Endodermal cell (in vitro differentiated cells): ENCODE measurements at regions not wholly inside any gene's neighbourhood (a gene's known extent, or its start where the extent isn't known, plus 50 kb on each side); places are given as distances from the start of the nearest gene placed in this dataset.
"Not testable (repeated sequence)": the region's sequence is repeated elsewhere in the genome, so short reads cannot be mapped to it uniquely, and the experiment has no call there.

Experiments
- DNase-seq: peaks from one replicate; pipeline ENCODE4 v3.0.0-alpha.2; 2017
- H3K27ac ChIP-seq: 2 replicates; pipeline ENCODE4 v1.5.1; 2013; ENCODE audit warnings: mild to moderate bottlenecking, low read depth, low read length, moderate library complexity
- H3K27me3 ChIP-seq: 2 replicates; pipeline ENCODE4 v1.6.1; 2013; ENCODE audit warnings: mild to moderate bottlenecking, low read length, moderate library complexity; ENCODE audit not compliant: insufficient read depth, control insufficient read depth, poor library complexity, severe bottlenecking
- H3K36me3 ChIP-seq: 2 replicates; pipeline ENCODE4 v1.7.0; 2013; ENCODE audit warnings: mild to moderate bottlenecking, low read length, moderate library complexity; ENCODE audit not compliant: control insufficient read depth, insufficient read depth
- H3K4me1 ChIP-seq: one replicate; pipeline ENCODE4 v1.7.0; 2013; ENCODE audit warnings: low read length; ENCODE audit not compliant: control insufficient read depth, insufficient read depth
- H3K4me3 ChIP-seq: 2 replicates; pipeline ENCODE4 v1.5.1; 2013; ENCODE audit warnings: mild to moderate bottlenecking, low read length, moderate library complexity
- H3K9ac ChIP-seq: 2 replicates; pipeline ENCODE4 v1.6.1; 2013; ENCODE audit warnings: mild to moderate bottlenecking, low read length, moderate library complexity; ENCODE audit not compliant: poor library complexity, severe bottlenecking; ENCODE audit errors: extremely low read depth
- H3K9me3 ChIP-seq: 2 replicates; pipeline ENCODE4 v1.6.1; 2013; ENCODE audit warnings: mild to moderate bottlenecking, low read length, moderate library complexity; ENCODE audit not compliant: control insufficient read depth
- H3K27ac Mint-ChIP-seq: 2 replicates; pipeline ENCODE4 v1.8.0; 2020; ENCODE audit warnings: mixed read lengths
- H3K27me3 Mint-ChIP-seq: 2 replicates; pipeline ENCODE4 v1.8.0; 2021; ENCODE audit warnings: mild to moderate bottlenecking, mixed read lengths; ENCODE audit not compliant: insufficient read depth
- H3K36me3 Mint-ChIP-seq: 2 replicates; pipeline ENCODE4 v1.8.0; 2020; ENCODE audit warnings: low read depth, mixed read lengths
- H3K4me1 Mint-ChIP-seq: 2 replicates; pipeline ENCODE4 v1.8.0; 2020; ENCODE audit warnings: mixed read lengths
- H3K4me3 Mint-ChIP-seq: 2 replicates; pipeline ENCODE4 v1.8.0; 2020; ENCODE audit warnings: mild to moderate bottlenecking, moderate library complexity, mixed read lengths
- H3K9me3 Mint-ChIP-seq: 2 replicates; pipeline ENCODE4 v1.8.0; 2020; ENCODE audit warnings: mild to moderate bottlenecking, mixed read lengths
- WGBS, 2 experiments: methylation state at CpG; one replicate each; pipeline versions ENCODE4 v1.1.5 to v1.1.7; 2013; ENCODE audit warnings: missing lambda C conversion rate in 2 of 2, mixed read lengths in 1 of 2; ENCODE audit not compliant: insufficient coverage in 1 of 2, insufficient read length in 1 of 2; 5-methylcytosine and 5-hydroxymethylcytosine counted together
- TF ChIP-seq, protein P1 (sequence below): fragments of 200-600 bp; sonication (generic); conservative IDR thresholded peaks from 2 replicates; pipeline ENCODE4 v1.5.0; 2021; ENCODE audit warnings: antibody characterized with exemption, mild to moderate bottlenecking

DNA sequence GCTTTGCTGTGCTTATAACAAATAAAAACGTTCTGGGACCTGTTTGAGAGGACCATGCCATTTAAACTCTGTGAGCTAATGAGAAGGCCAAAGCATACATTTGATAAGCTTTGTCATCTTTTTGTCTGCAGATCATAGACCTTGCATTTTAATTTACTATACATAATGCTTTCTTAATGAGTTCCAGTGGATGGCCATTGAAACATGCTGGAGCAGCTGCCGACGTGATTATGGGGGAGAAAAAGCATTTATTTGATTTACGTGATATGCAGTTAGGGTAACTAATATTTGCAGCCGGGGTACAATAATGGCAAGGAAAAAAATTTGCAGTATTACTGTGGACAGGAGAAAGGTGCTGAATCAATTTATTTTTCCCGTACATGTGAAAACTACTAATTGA lies 240.2 kb downstream of the FAT3 start:
- no peaks in the 10 kb centered on the region for H3K27me3 Mint-ChIP-seq
- H3K4me1 Mint-ChIP-seq: peaks cover 26% of the 10 kb centered on the region
- peaks cover 15% of the 10 kb centered on the region for H3K4me1 ChIP-seq
- H3K9ac ChIP-seq: no peak overlapping the region
- no peaks in the 10 kb centered on the region for H3K36me3 ChIP-seq
- no peak overlapping the region for H3K27ac Mint-ChIP-seq
- H3K4me3 Mint-ChIP-seq: no peak overlapping the region
- no peaks in the 10 kb centered on the region for H3K27me3 ChIP-seq
- DNase-seq: no peak
- H3K27ac ChIP-seq: no peak overlapping the region
- H3K36me3 Mint-ChIP-seq: no peaks in the 10 kb centered on the region
- no peaks in the 10 kb centered on the region for H3K9me3 ChIP-seq
- 81 to 98% methylated on average over 5 to 6 of the region's 6 CpGs for WGBS, 2 experiments
- H3K9me3 Mint-ChIP-seq: no peaks in the 10 kb centered on the region
- no peak overlapping the region for H3K4me3 ChIP-seq
- TF ChIP-seq, protein P1, sequence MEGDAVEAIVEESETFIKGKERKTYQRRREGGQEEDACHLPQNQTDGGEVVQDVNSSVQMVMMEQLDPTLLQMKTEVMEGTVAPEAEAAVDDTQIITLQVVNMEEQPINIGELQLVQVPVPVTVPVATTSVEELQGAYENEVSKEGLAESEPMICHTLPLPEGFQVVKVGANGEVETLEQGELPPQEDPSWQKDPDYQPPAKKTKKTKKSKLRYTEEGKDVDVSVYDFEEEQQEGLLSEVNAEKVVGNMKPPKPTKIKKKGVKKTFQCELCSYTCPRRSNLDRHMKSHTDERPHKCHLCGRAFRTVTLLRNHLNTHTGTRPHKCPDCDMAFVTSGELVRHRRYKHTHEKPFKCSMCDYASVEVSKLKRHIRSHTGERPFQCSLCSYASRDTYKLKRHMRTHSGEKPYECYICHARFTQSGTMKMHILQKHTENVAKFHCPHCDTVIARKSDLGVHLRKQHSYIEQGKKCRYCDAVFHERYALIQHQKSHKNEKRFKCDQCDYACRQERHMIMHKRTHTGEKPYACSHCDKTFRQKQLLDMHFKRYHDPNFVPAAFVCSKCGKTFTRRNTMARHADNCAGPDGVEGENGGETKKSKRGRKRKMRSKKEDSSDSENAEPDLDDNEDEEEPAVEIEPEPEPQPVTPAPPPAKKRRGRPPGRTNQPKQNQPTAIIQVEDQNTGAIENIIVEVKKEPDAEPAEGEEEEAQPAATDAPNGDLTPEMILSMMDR: no peak

DNA sequence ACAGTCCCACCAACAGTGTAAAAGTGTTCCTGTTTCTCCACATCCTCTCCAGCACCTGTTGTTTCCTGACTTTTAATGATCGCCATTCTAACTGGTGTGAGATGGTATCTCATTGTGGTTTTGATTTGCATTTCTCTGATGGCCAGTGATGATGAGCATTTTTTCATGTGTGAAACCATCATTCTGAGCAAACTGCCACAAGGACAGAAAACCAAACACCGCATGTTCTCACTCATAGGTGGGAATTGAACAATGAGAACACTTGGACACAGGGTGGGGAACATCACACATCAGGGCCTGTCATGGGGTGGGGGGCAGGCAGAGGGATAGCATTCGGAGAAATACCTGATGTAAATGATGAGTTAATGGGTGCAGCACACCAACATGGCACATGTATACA lies 240.8 kb downstream of the FAT3 start:
- H3K27me3 ChIP-seq, H3K27ac Mint-ChIP-seq, H3K36me3 Mint-ChIP-seq, H3K27ac ChIP-seq, H3K27me3 Mint-ChIP-seq, H3K9me3 ChIP-seq, DNase-seq, H3K9me3 Mint-ChIP-seq, H3K36me3 ChIP-seq, H3K4me3 ChIP-seq, H3K9ac ChIP-seq, H3K4me3 Mint-ChIP-seq: not testable (repeated sequence)
- peaks cover 26% of the 10 kb centered on the region for H3K4me1 Mint-ChIP-seq
- no CpG with 5 or more reads among the region's 3 CpGs for WGBS, 2 experiments
- H3K4me1 ChIP-seq: peaks cover 15% of the 10 kb centered on the region

DNA sequence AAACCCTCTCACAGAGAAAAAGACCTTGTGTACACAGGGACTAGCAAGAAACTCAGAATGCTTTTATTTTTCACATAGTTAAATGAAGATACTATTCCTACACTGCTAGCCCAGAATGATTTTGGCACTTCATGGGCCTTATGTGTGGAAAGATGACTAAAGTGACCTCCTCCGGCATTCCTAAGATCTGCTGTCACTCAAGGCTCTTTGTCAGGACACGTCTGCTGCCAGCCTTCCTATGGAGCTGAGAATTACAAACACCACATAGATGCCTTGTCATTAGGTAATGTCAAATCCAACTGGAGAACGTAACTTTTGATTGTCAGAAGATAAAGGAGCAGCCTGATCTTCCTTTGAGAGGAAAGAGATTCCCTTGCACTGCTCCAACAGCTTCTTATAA lies 249.1 kb downstream of the FAT3 start:
- Histone ChIP-seq H3K27me3 (no peaks in the 10 kb centered on the region), H3K9me3 (no peaks in the 10 kb centered on the region), H3K4me3 (peak overlapping the region; percentile 33), H3K9ac (no peak overlapping the region), H3K36me3 (no peaks in the 10 kb centered on the region), H3K4me1 (peaks cover 14% of the 10 kb centered on the region), H3K27ac (no peak overlapping the region)
- Mint-ChIP-seq H3K9me3 (no peaks in the 10 kb centered on the region), H3K4me1 (peaks cover 26% of the 10 kb centered on the region), H3K4me3 (no peak overlapping the region), H3K27ac (no peak overlapping the region), H3K36me3 (no peaks in the 10 kb centered on the region), H3K27me3 (no peaks in the 10 kb centered on the region)
- DNase-seq: no peak
- 56 to 82% methylated on average over 2 to 3 of the region's 3 CpGs for WGBS, 2 experiments
- TF ChIP-seq, protein P1: no peak

DNA sequence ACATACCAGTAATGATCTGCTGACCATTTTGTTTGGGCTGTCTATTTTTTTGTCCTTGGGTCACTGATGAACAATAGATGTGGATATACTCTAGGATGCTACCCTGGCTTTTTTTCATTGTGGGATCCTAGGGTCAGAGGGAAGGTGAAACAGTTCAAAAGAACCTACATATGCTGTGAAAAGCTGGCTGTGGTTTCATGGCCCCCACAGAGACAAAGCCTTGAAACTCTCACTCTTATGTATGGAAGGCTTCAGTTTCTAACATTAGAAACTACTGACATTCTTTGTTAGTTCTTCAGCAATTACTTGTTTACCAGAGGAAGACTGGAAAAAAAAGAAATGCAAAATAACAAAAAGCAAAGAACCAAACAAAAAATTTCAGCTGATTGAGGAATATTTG lies 250.7 kb downstream of the FAT3 start:
- Histone ChIP-seq H3K27me3 (no peaks in the 10 kb centered on the region), H3K9me3 (no peaks in the 10 kb centered on the region), H3K36me3 (no peaks in the 10 kb centered on the region), H3K27ac (no peak overlapping the region), H3K9ac (no peak overlapping the region), H3K4me3 (no peak overlapping the region), H3K4me1 (peaks cover 14% of the 10 kb centered on the region)
- Mint-ChIP-seq H3K36me3 (no peaks in the 10 kb centered on the region), H3K4me3 (no peak overlapping the region), H3K27ac (no peak overlapping the region), H3K9me3 (no peaks in the 10 kb centered on the region), H3K4me1 (peaks cover 26% of the 10 kb centered on the region), H3K27me3 (no peaks in the 10 kb centered on the region)
- DNase-seq: no peak
- TF ChIP-seq, protein P1: no peak
